ENCODE measurements at regions not wholly inside any gene's neighbourhood (a gene's known extent, or its start where the extent isn't known, plus 50 kb on each side); places are given as distances from the start of the nearest gene placed in this dataset.

DNA sequence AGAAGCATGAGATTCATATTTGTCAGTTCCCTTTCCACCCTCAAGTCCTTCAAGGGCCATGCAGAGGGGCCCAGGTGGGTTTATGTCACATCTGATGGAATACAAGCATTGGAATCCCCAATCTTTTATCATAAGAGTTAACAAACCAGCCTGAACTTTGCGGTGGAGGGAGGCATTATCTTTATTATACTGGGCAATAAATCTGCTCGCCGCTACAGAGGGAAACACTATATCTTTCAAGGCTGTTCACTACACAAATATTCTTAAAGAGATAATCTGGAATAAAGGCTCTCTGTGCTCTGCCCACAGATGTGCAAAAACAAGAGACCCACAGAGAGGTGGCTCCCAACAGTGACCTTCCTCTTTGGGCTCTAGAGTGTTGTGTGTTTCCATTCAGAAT is 153.6 kb upstream of the PLEKHA5 start:
- DNase-seq, result no peak

DNA sequence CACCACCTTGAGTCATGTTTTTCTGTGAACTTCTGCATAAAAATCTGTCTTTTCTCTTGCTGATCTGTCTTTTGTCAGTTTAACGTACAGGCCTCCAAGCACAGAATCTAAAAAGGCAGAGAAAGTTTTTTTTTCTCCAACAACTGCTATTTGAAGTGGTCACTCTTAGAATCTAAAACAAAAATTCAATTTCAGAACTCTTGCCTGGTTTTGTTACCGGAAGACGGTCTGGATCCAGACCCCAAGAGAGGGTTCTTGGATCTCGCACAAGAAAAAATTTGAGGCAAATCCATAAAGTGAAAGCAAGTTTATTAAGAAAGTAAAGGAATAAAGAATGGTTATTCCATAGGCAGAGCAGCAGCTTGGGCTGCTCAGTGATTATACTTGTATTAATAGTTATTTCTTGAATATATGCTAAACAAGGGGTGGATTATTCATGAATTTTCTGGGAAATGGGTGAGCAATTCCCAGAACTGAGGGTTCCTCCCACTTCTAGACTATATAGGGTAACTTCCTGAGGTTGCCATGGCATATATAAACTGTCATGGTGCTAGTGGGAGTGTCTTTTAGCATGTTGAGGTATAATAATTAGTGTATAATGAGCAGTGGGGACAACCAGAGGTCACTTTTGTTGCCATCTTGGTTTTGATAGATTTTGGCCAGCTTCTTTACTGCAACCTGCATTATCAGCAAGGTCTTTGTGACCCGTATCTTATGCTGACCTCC is 150.0 kb upstream of the PLEKHA5 start:
- no peak for DNase-seq

DNA sequence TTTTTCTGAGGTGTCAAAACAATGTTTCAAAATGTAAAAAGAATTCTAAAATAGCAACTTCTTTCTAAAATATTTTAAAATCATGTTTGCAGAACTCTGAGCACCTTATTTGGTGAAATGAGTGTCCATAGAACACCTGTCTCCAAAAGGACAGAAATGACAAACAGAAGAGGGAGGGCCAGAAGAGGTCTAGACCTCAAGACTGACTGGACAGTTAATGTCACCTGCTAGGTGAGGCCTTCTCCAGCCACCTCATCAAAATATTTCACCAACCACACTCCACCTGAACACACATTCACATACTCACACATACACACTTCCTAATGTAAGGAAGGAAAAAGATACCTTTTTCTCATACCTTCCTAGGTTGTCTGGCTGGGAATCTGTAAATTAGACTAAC is 147.8 kb upstream of the PLEKHA5 start:
- DNase-seq, result no peak

DNA sequence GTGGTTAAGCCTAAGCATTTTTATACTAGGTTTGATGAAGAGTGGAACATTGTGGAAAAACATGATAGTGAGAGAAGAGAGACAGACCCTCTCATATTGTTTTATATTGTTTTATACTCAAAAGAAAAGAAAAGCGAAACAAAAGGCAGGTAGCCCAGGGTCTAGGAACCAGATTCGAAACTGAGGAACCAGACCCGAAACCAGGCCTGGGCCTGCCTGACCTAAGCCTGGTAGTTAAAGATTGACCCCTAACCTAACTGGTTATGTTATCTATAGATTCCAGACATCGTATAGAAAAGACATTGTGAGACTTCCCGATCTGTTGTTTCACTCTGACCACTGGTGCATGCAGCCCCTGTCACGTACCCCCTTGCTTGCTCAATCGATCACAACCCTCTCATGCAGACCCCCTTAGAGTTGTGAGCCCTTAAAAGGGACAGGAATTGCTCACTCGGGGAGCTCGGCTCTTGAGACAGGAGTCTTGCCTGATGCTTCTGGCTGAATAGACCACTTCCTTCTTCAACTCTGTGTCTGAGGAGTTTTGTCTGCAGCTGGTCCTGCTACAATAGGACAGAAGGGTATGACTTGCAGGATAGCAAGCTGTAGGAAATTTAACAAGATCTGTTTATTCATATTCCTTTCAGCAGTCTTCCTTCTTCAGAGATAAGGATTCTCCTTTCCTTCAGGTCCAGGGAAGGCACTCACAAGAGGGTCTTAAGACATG is 147.1 kb upstream of the PLEKHA5 start:
- no peak for DNase-seq

DNA sequence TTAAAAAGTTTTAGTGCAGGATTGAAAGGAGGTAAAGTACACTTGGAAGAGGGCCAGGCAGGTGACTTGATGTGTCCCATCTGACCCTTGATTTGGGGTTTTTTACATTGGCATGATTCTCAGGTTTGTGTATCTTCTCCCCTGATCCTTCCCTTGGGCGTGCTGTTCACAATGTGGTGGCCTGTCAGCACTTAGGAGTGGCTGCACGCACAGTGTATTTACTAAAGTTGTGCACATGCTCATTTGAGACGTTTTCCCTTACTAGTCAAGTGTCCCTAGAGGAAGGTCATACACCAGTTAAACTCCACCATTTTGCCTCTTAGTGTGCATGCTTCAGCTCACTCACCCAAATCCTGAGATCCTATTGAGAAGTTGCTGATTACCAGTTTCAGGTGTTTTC is 145.7 kb upstream of the PLEKHA5 start:
- no peak for DNase-seq

DNA sequence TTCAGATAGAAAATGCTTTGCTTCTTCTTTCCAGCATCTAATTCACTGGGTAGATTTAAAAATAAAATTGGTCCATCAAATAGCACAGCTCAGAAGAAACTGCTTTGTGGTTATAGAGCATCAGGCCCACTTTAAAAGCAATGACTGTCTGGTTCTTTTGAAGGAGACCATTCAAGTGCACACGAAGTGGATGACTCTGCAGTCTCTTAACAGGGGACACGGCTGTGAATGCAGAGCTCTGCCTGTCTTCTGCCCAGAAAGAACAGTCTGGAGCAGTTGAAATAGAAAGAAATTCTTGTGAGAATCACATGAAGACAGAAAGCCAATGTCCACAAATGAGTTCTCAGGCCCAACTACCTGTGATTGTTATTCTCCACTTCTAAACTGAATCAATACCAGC is 138.7 kb upstream of the PLEKHA5 start:
- DNase-seq, result no peak

DNA sequence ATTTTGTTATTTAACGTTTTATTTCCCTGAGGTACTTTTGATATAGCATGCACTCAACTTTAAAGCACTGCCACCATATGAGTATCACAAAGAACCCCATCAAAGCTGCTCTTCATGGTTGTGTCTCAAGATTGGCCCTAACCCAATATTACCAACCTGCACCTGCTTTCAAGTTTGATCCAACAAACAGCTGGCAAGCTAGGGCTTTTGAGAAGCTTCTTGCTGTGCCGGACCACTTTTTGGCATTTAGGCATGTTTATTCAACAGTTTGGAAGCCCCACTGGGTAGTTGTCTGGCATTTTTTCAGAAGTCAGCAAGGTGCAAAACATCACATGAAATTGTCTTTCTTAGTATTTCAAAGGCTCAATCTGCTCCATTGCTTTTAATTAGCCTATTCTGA is 137.2 kb upstream of the PLEKHA5 start:
- DNase-seq, result no peak

DNA sequence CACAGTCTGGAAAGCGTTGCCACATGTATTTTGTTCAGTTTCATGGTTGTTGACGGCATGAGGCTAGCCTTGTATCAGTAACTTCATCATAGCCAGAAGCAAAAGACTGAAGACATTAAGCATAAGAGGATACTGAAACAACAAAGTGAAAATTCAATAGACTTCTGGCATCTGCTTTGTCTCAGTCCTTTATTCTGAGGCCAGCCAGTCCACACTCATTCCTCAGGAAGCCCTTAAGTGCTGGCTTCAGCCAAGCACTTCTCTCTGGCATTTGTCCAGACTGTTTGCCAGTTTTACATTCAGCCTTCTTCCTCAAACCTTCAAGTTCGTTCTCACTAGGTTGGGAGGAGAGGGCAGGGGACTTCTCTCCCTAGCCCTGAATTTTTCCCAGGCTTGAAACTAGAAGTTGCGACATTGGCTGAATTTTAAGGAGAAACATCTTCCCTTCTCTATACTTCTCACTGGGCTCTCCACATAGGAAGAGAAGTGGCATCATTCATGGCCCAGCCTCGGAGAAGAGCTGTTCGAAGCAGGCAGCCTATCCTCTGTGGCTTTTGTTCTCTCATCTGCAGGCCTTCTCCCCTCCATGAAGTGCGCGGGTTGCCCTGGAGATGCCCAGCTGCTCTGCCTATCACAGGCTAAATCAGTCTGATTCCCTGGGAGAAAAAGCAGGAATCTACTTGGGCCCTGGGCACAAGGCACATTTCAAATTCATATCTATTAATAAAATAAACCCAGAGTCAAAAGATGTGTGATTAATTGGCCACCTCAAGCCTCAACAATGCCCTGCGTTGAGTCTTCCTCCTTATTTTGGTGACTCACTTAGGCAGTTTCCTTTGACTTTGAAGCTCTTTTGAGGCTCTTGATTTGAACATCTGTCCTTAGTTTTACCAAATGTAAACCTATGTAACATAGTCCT is 130.9 kb upstream of the PLEKHA5 start:
- no peak for DNase-seq

DNA sequence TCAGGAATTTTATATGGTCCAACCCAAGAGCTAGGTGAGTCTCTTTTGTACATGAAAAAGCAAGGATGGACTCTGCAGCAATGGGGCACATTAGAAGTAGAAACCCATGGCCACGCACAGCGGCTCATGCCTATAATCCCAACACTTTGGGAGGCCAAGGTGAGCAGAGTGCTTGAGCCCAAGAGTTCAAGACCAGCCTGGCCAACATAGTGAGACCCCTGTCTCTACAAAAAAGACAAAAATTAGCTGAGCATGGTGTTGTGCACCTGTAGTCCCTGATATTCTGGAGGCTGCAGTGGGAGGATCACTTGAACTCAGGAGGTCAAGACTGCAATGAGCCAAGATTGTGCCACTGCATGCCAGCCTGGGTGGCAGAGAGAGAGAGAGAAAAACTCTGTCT is 128.7 kb upstream of the PLEKHA5 start:
- no peak for DNase-seq

DNA sequence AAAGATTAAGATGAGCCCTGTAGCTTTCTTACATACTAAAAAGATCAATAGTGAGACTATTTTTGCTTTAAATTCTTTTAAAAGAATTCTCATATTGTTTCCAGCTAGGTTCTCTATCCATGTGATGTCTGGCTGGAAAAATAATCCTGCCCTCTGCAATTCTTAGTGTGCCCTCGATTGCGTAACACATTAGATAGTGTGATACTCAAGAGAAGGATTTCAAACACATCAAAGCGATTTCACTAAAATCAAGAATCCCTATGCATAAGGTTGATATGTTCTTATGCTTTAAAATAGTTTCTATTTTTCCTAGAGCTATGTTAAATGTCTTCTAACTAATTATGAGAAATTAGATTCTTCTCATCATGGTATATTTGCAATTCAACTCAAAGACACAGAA is 127.3 kb upstream of the PLEKHA5 start:
- no peak for DNase-seq

DNA sequence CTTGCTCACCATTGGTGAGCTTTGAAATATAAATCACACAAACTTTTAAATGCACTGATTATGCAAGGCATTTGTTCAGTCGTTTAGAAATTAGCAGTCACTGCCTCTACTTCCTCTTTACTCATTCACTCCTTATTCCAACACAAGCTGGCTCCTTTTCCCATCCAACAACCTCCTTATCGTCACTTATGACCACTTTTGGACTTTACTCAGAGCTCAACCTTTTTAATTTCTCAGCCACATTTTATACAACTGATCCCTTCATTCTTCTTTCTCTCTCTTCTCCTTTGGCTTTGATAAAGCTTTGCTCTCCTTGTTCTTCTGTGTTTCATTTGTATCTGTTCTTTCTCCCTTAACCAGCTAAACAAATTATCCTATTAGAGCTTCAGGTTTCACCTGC is 126.4 kb upstream of the PLEKHA5 start:
- DNase-seq, result no peak

DNA sequence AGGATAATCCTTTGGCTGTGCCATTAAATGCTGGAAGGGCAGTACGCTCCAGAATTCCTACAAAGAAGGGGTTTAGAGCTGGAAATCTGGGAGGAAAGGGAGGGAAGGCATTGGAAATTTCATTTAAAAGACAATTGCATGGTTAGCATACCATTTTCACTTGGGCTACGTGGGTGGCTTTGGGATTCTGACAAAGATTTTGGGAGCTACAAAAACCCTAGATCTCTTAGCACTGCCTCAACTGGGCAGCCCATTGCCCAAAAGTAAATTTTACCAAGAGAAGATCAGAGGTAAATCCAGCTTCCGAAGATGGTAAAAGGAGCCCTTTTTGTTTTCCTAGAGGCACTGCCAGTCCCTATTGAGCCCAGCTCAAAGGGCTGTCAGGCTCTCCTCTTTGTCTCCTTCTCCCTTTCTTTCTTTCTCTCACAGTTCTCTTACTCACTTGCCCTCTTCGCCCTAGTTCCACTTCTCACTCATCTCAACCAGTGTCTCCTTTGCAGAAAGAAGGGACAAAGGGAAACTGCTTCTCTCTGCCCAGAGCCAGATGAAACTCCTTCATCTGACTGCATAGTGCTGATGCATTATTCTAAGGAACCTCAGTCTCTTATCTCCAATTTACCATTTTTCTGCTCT is 125.4 kb upstream of the PLEKHA5 start:
- no peak for DNase-seq

DNA sequence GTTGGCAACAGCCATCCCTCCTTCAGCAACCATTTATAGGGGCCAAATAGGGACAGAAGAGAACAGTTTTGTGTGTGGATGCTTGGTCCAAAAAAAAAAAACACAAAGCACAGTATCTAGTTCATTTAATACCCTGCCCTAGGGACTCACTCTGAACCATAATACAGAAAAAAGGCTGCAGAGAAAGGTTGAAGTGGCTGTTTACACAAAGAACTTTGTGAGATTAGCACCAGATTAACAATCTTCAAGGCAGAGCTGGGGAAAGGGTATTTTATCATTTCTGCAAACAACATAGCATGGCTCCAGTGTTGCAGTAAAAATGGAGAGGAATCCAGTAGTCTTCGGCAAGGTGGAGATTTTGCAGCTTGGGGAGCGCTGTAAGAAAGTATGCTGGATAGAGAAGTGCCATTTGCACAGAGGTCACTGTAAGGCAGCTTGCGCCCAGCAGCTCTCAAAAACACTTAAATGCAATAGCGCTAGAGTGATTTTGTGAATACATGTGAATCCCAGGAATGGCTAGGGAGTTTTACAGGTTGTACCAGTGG is 124.2 kb upstream of the PLEKHA5 start:
- no peak for DNase-seq

DNA sequence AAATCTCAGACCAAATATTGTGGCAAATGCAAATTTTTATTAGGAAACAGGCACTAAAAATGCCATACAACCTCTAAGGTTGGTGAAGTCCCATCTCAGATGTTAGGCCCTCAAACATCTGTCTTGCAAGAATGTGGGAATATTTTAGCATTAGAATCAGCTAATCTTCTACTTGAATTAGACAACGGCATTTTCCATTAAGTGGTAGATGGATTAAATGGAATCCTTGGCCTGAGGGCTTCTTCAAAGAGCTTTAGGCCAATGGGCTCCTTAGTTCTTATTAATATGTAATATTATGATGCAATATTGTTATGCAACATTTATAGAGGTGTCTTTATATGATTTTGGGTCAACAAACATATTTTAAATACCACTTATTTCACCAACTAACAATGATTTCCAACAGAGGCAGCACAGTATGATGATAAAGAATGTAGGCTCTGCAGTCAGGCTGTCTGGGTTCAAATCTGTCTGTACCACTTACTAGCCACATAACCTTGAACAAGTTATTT is 122.9 kb upstream of the PLEKHA5 start:
- DNase-seq, result no peak

DNA sequence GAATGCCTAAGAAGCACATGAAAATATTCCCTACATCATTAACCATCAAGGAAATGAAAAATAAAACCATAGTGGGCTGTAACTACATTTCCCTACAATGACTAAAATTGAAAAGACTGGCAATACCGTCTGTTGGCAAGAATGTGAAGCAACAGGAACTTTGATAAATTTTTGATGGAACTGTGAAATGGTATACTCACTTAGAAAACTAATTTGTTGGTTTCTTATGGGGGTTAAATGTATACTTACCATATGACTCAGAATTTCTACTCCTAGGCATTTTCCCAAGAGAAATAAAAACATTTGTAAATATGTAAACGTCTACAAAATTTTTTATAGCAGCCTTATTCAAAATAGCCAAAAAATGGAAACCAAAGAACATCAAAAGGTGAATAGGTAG is 121.4 kb upstream of the PLEKHA5 start:
- no peak for DNase-seq

DNA sequence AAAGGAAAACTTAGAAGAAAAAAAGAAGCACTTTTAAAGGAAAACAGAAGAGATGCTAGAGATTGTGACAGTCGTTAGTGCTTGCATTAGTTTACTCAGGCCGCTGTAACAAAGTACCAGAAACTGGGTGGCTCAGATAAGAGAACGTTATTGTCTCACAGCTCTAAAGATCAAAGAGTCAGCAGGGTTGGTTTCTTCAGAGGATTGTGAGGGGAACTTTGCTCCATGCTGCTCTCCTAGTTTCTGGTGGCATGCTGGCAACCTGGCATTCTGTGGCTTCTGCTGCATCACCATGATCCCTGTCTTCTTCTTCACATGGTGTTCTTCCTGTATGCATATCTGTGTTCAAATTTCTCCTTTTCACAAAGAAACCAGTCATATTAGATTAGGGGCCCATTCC is 119.4 kb upstream of the PLEKHA5 start:
- DNase-seq, result no peak

DNA sequence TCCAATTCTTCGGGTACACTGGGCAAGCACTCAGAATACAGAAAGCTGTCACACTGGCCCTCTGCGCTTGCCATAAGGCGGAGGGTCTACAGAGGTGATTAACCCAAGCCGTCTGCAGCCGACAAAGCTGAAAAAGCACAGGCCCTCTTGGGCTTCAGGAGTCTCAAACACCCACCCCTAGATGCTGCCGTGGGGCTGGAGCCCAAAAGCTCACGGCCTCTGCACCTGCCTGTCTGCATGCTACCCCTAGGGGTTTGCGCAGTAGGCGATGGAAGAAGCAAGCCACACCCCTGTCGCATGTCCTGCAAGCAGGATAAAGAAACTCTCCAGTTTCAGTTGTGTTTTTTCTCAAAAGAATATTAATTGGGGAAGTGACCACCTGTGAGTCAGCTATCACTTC is 118.8 kb upstream of the PLEKHA5 start:
- DNase-seq, result no peak

DNA sequence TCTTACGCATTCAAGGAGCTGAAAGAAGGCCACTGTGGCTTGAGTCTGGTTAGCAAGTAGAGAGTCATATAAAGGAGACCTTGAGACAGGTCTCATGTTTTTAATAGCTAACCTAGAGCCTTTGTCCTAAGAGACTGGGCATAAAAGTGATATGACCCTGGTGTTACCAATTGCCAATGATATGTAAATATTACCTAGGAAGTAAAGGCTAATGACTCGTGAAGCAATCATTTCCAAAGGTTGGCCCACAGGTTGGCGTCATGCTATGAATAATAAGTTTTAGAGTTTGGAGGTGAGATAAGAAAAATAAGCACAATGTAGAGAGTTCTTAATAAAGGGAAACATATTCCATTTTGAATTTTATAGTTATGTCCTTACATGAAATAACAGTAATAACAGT is 116.6 kb upstream of the PLEKHA5 start:
- DNase-seq, result no peak

DNA sequence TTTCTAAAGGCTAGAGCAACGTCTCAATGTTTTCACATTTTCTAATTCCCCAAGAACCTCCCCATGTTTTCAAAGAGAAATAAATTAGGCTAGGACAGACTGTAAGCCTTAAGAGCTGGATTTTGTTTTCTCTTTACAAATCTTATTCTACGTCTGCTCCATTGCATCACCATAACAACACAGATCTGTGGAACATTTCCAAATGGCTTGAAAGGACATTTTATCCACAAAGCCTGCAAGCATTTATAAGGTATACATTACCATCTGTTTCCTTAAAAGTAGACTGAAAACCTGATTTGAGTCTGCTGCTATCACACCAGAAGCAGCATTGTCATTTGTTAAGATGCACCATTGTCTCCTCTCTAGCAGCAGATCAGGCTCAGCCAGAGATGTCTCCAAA is 115.3 kb upstream of the PLEKHA5 start:
- no peak for DNase-seq

DNA sequence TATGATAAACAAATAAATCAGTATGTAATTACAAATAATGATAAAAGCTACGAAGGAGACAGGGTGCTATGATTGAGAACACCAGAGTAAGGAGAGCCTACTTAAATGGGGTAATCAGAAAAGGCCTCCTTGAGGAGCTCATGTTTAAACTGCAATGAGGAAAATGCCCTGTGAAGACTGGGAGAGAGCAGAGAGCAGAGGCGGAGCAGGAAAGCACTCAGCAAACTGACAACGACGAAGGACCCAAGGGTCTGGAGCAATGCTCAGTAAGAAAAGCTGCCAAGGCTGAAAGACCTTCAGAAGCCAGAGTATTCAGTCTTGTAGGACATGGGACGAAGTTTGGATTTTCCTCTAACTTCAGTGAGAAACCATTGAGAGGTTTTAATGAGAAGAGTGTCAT is 114.2 kb upstream of the PLEKHA5 start:
- no peak for DNase-seq

DNA sequence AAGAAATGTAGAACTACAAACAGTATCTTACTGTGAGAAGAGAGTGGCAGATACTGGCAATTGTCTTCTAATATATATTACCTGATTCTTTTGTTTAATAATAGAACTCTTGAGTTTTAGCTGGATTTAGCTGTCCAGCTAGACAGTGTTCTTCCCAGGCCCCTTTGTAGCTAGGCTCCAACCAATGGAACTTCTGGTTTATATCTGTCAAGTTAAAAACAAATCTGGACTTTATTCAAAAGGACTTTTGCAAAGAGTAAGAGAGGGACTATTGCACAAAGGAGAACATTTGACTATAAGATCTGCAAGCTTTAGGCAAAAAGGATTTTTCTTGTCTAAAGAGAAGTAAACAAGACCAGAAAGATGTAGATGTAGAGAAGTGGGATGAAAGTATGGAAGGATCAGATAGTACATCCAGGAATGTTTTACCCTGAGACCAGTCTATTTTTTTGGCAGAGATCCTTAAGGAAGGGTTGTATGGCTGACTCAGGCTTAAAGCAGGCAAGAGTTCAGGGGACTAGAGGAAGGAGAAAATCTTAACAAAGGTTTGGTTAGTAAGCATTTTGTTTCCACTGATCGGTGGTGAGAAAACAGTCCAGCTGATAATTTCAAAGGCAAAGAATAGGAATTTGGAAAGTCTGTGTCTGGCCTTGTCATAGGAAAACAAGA is 111.1 kb upstream of the PLEKHA5 start:
- no peak for DNase-seq

DNA sequence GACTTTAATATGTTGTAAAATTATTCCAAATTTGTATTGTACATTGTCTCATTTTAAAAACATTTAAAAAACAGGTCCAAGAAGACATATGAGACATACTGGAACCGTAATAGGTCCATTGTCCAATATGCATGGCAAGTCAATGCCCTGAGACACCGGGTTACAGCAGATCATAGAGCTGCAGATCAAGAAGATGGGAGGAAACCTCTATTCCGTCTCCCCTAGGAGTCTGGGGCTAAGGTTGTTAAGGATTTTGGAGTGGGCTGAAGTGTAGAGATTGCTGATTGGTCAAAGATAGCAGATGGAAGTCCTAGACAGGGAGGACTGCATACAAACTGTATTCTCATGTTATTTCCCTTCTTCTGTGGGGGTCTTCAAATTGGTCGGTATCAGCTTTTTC is 108.3 kb upstream of the PLEKHA5 start:
- DNase-seq, result no peak

Data from RPMI8226 (cell line).